ENCODE measurements at regions not wholly inside any gene's neighbourhood (a gene's known extent, or its start where the extent isn't known, plus 50 kb on each side); places are given as distances from the start of the nearest gene placed in this dataset.

GRCh38 chr4:180900781-180901180 is 1342.4 kb upstream of the TENM3 start:
- H3K4me1 Mint-ChIP-seq (ENCODE audit: low read depth, unreplicated experiment): no peaks in the 10 kb centered on the region
- Histone ChIP-seq H3K27me3 (replicated peaks; ENCODE audit: control insufficient read depth, insufficient read depth, low read length) (no peaks in the 10 kb centered on the region), H3K9me3 (no peaks in the 10 kb centered on the region), H3K36me3 (ENCODE audit: control insufficient read depth, insufficient read depth, low read length) (no peaks in the 10 kb centered on the region), H3K4me3 (ENCODE audit: low read depth, low read length) (no peak overlapping the region), H3K4me1 (no peaks in the 10 kb centered on the region)
- no peaks in the 10 kb centered on the region for H3K36me3 Mint-ChIP-seq (ENCODE audit: insufficient read depth, unreplicated experiment)
- TF ChIP-seq CTCF (IDR thresholded peaks at IDR 0.05; ENCODE audit: insufficient read depth in 1 of 2, low read depth in 1 of 2, low read length in 1 of 2, severe bottlenecking in 1 of 2, unreplicated experiment in 1 of 2): no peak
- ChIA-PET CTCF (no interaction called here), POLR2A (no interaction called here)
- H3K27me3 Mint-ChIP-seq (ENCODE audit: insufficient read depth, unreplicated experiment): no peaks in the 10 kb centered on the region
- DNase-seq: no peak
- H3K9me3 Mint-ChIP-seq (ENCODE audit: unreplicated experiment): no peaks in the 10 kb centered on the region
- H3K4me3 Mint-ChIP-seq (ENCODE audit: unreplicated experiment): no peak overlapping the region
- no peak overlapping the region for H3K27ac Mint-ChIP-seq (ENCODE audit: unreplicated experiment)
- intact Hi-C loops (cut with micrococcal nuclease; ENCODE audit: unreplicated experiment): no loop called here
- no TSS peak for BruUV-seq (replicated peaks)

DNA sequence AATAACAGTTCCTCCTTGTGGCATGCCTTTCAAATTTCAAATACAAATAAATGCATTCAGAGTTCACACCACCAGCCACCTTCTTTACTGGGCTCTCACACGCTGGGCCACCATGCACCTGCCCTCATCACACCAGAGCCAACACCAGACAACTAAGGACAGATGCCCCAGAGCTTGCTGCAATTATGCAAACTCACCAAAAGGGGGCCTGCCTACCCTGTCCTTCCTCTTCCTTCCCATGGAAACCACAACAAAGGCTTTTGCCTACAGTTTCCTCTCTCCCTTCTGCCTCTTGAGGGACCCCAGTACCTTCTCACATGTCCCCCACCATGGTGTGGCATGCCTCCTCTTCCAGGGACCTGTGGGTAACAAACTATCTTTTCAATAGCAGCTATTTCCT is 1333.9 kb upstream of the TENM3 start:
- no peaks in the 10 kb centered on the region for H3K36me3 ChIP-seq (ENCODE audit: control insufficient read depth, insufficient read depth, low read length)
- no peaks in the 10 kb centered on the region for H3K9me3 ChIP-seq
- no peaks in the 10 kb centered on the region for H3K9me3 Mint-ChIP-seq (ENCODE audit: unreplicated experiment)
- H3K4me1 ChIP-seq: no peaks in the 10 kb centered on the region
- H3K27me3 Mint-ChIP-seq (ENCODE audit: insufficient read depth, unreplicated experiment): peaks cover 5% of the 10 kb centered on the region
- H3K27ac Mint-ChIP-seq (ENCODE audit: unreplicated experiment): no peak overlapping the region
- no peaks in the 10 kb centered on the region for H3K36me3 Mint-ChIP-seq (ENCODE audit: insufficient read depth, unreplicated experiment)
- no peak overlapping the region for H3K4me3 Mint-ChIP-seq (ENCODE audit: unreplicated experiment)
- peak in 1 of 2 experiments; percentile 5 for DNase-seq
- no TSS peak for BruUV-seq (replicated peaks)
- ChIA-PET POLR2A (no interaction called here), CTCF (no interaction called here)
- H3K4me1 Mint-ChIP-seq (ENCODE audit: low read depth, unreplicated experiment): no peaks in the 10 kb centered on the region
- H3K27me3 ChIP-seq (replicated peaks; ENCODE audit: control insufficient read depth, insufficient read depth, low read length): no peaks in the 10 kb centered on the region
- no peak for TF ChIP-seq CTCF (IDR thresholded peaks at IDR 0.05; ENCODE audit: insufficient read depth in 1 of 2, low read depth in 1 of 2, low read length in 1 of 2, severe bottlenecking in 1 of 2, unreplicated experiment in 1 of 2)
- intact Hi-C loops (cut with micrococcal nuclease; ENCODE audit: unreplicated experiment): no loop called here
- no peak overlapping the region for H3K4me3 ChIP-seq (ENCODE audit: low read depth, low read length)

DNA sequence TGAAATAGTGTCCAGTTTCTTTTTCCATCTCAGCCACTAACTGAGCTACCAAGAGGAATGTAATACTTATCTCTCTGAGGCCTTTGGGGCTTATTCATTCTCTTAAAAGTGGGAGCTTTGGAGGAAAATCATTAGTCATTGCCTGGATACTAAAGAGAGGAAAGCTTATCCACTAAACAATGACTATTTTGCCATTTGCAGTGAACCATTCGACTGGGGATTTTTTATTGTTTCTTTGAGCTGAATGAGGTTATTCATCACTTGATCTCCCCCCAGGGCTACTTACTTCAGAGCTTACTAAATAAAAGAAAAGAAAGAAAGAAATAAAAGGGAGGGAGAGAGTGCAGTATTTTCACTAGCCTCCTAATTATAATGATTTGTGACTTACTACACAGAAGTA is 1329.5 kb upstream of the TENM3 start:
- H3K4me1 Mint-ChIP-seq (ENCODE audit: low read depth, unreplicated experiment): no peaks in the 10 kb centered on the region
- no peak overlapping the region for H3K27ac Mint-ChIP-seq (ENCODE audit: unreplicated experiment)
- Histone ChIP-seq H3K9me3 (no peaks in the 10 kb centered on the region), H3K4me3 (ENCODE audit: low read depth, low read length) (no peak overlapping the region), H3K27me3 (replicated peaks; ENCODE audit: control insufficient read depth, insufficient read depth, low read length) (no peaks in the 10 kb centered on the region), H3K36me3 (ENCODE audit: control insufficient read depth, insufficient read depth, low read length) (no peaks in the 10 kb centered on the region), H3K4me1 (no peaks in the 10 kb centered on the region)
- H3K4me3 Mint-ChIP-seq (ENCODE audit: unreplicated experiment): no peak overlapping the region
- H3K9me3 Mint-ChIP-seq (ENCODE audit: unreplicated experiment): no peaks in the 10 kb centered on the region
- ChIA-PET CTCF (no interaction called here), POLR2A (no interaction called here)
- no peak for TF ChIP-seq CTCF (IDR thresholded peaks at IDR 0.05; ENCODE audit: insufficient read depth in 1 of 2, low read depth in 1 of 2, low read length in 1 of 2, severe bottlenecking in 1 of 2, unreplicated experiment in 1 of 2)
- no peak for DNase-seq
- H3K36me3 Mint-ChIP-seq (ENCODE audit: insufficient read depth, unreplicated experiment): no peaks in the 10 kb centered on the region
- intact Hi-C loops (cut with micrococcal nuclease; ENCODE audit: unreplicated experiment): no loop called here
- H3K27me3 Mint-ChIP-seq (ENCODE audit: insufficient read depth, unreplicated experiment): peaks cover 9% of the 10 kb centered on the region
- BruUV-seq (replicated peaks): no TSS peak

All from Caco-2 (cell line).